Right lobe of liver (tissue), 6 donors: ENCODE measurements at regions not wholly inside any gene's neighbourhood (a gene's known extent, or its start where the extent isn't known, plus 50 kb on each side); places are given as distances from the start of the nearest gene placed in this dataset.

Experiments
- ATAC-seq, 4 donors: fragments of 200-7000 bp; cut with Tn5 transposase; one replicate each; pipeline ENCODE4 v1.9.1; 2020; ENCODE audit warnings: mild to moderate bottlenecking in 4 of 4, moderate library complexity in 4 of 4
- DNase-seq, 3 donors: peaks; one replicate each; pipeline ENCODE4 v3.0.0-alpha.2; 2020
- H3K27ac ChIP-seq, 3 donors: fragments of 200-600 bp; one replicate each; pipeline ENCODE4 v1.8.0; 2022
- H3K27me3 ChIP-seq, 2 donors: fragments of 200-600 bp; one replicate each; pipeline ENCODE4 v1.8.0; 2022
- H3K36me3 ChIP-seq, 4 donors: fragments of 200-600 bp; sonication (generic) in 1 of 4; one replicate each; pipeline versions ENCODE4 v1.5.1 to v1.8.0; 2017 to 2022; ENCODE audit warnings: control low read depth in 1 of 4
- H3K4me1 ChIP-seq, 4 donors: fragments of 200-600 bp; sonication (generic) in 1 of 4; one replicate each; pipeline versions ENCODE4 v1.5.1 to v1.8.0; 2017 to 2022; ENCODE audit warnings: control low read depth in 1 of 4
- H3K4me3 ChIP-seq, 3 donors: fragments of 200-600 bp; one replicate each; pipeline ENCODE4 v1.8.0; 2022
- H3K9me3 ChIP-seq, 4 donors: fragments of 200-600 bp; sonication (generic) in 1 of 4; one replicate each; pipeline versions ENCODE4 v1.5.1 to v1.8.0; 2017 to 2022; ENCODE audit warnings: control low read depth in 1 of 4
- CTCF ChIP-seq, 4 donors: fragments of 200-600 bp in 3 of 4; fragments of 450-650 bp in 1 of 4; IDR thresholded peaks; one replicate each; pipeline versions ENCODE4 v1.5.1 to v1.8.0; 2016 to 2022; ENCODE audit warnings: antibody characterized with exemption in 4 of 4, mild to moderate bottlenecking in 2 of 4
- POLR2A ChIP-seq: fragments of 450-650 bp; IDR thresholded peaks from one replicate; pipeline ENCODE4 v1.6.1; 2017; ENCODE audit warnings: antibody characterized with exemption, mild to moderate bottlenecking
- WGBS: methylation state at CpG from one replicate; pipeline ENCODE4 v1.1.6; 2018; ENCODE audit warnings: low coverage, low lambda C conversion rate; ENCODE audit not compliant: insufficient coverage; ENCODE audit errors: missing lambda C conversion rate; 5-methylcytosine and 5-hydroxymethylcytosine counted together
- intact Hi-C, 2 donors: fragments of 100-400 bp; cut with DNase I; formaldehyde crosslinking; loops; one replicate each; pipeline versions ENCODE4 v1.11.2 to v1.14.1; 2022
- donor health status: DM: no; HTN: yes; CAD: no.
- donor health status: DM: no; HTN: no; CAD: no.
- donor health status: DM: no; HTN: no; CAD: no.
- donor health status: DM: no; HTN: yes; CAD: no.
- donor health status: DM: no; HTN: yes; CAD: no.

DNA sequence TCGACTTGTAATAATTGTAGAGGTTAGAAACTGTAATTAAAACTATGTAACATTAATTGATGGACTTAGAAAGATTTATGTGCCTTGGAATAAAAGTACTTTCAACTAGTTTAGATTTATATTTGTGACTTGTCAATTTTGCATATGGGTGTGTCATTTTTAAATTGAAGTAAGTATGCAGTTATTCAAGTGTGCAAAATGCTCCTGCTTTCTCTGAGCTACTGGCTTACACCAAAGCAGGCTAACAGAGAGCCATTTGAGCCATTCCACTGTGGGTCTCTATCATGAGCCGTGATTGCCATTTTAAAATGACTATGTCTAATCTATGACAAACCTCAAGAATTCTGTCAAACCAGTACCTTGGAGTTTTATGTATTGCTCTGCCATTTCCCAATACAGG lies 345.0 kb upstream of the MDFIC2 start:
- Histone ChIP-seq H3K9me3 (no peaks in the 10 kb centered on the region), H3K27me3 (no peaks in the 10 kb centered on the region), H3K4me1 (no peaks in the 10 kb centered on the region), H3K27ac (no peak overlapping the region), H3K4me3 (no peak overlapping the region), H3K36me3 (no peaks in the 10 kb centered on the region)
- TF ChIP-seq POLR2A (no peak), CTCF (IDR thresholded peaks at IDR 0.05) (no peak)
- ATAC-seq: no peak
- DNase-seq: no peak
- intact Hi-C loops: no loop called here
- WGBS: 47% methylated on average over 2 of the region's 2 CpGs

- H3K4me3 ChIP-seq: no peak overlapping the region
- no peaks in the 10 kb centered on the region for H3K4me1 ChIP-seq
- intact Hi-C loops: no loop called here
- DNase-seq: no peak
- TF ChIP-seq CTCF (IDR thresholded peaks at IDR 0.05) (no peak), POLR2A (no peak)
- H3K36me3 ChIP-seq: no peaks in the 10 kb centered on the region
- no peaks in the 10 kb centered on the region for H3K9me3 ChIP-seq
- ATAC-seq: no peak
- no peaks in the 10 kb centered on the region for H3K27me3 ChIP-seq
- H3K27ac ChIP-seq: no peak overlapping the region
- WGBS: 54% methylated on average over 2 of the region's 2 CpGs
Observed at GRCh38 chr3:70647823-70648222, 335.4 kb upstream of the MDFIC2 start.

DNA sequence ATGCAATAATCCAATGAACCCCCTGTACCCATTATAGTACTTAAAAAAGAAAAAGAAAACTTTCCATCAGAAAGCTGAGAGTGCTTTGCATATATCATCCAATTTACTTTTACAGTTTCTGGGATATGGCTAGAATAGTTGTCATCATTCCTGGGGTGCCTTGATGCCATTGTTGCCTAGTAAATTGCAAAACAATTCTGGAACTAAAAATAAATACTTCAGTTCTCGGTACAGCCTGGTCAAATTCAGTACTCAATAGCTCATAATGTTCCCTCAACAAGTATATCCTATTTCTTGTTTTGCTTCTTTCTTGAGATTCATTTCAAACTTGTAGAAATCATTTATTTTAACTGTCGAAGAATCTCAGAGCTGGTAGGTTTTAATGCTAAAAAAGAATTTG lies 334.7 kb upstream of the MDFIC2 start:
- no peak for ATAC-seq
- WGBS: 63% methylated on average over 2 of the region's 2 CpGs
- intact Hi-C loops: no loop called here
- DNase-seq: no peak
- Histone ChIP-seq H3K27ac (no peak overlapping the region), H3K27me3 (no peaks in the 10 kb centered on the region), H3K36me3 (no peaks in the 10 kb centered on the region), H3K4me1 (no peaks in the 10 kb centered on the region), H3K4me3 (no peak overlapping the region), H3K9me3 (no peaks in the 10 kb centered on the region)
- TF ChIP-seq POLR2A: no peak
- no peak for TF ChIP-seq CTCF (IDR thresholded peaks at IDR 0.05)

DNA sequence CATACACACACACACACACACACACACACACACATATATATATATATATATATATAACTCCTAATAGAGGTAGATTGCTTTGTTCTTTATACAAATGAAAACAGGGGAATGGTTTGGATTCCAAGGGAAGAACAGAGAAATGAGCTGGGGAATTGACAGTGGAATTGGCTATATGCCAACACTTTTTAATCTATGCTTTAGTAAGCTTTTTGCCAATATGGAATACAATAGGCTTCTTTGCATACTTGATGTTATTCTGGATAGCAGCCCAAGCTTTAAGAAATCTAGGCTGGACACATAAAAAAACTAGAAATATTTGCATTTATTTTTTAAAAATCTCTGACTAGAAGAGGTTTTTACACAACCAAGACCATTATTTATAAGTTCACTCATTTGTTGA lies 334.2 kb upstream of the MDFIC2 start:
- Histone ChIP-seq H3K27me3 (no peaks in the 10 kb centered on the region), H3K4me3 (no peak overlapping the region), H3K9me3 (no peaks in the 10 kb centered on the region), H3K4me1 (no peaks in the 10 kb centered on the region), H3K27ac (no peak overlapping the region), H3K36me3 (no peaks in the 10 kb centered on the region)
- TF ChIP-seq POLR2A (no peak), CTCF (IDR thresholded peaks at IDR 0.05) (no peak)
- ATAC-seq (no peak), DNase-seq (no peak)
- intact Hi-C loops: no loop called here

- Histone ChIP-seq H3K27ac (no peak overlapping the region), H3K36me3 (no peaks in the 10 kb centered on the region), H3K4me3 (no peak overlapping the region), H3K4me1 (no peaks in the 10 kb centered on the region), H3K27me3 (no peaks in the 10 kb centered on the region), H3K9me3 (no peaks in the 10 kb centered on the region)
- no peak for TF ChIP-seq POLR2A
- no peak for TF ChIP-seq CTCF (IDR thresholded peaks at IDR 0.05)
- intact Hi-C loops: no loop called here
- DNase-seq (no peak), ATAC-seq (no peak)
Observed at GRCh38 chr3:70640481-70640880, 328.0 kb upstream of the MDFIC2 start.
